Lower leg skin (tissue), 3 donors: ENCODE measurements at regions not wholly inside any gene's neighbourhood (a gene's known extent, or its start where the extent isn't known, plus 50 kb on each side); places are given as distances from the start of the nearest gene placed in this dataset.
"Not testable (repeated sequence)": the region's sequence is repeated elsewhere in the genome, so short reads cannot be mapped to it uniquely, and the experiment has no call there.

Experiments
- POLR2A ChIP-seq, 2 donors: fragments of 450-650 bp; IDR thresholded peaks; one replicate each; pipeline ENCODE4 v1.6.1; 2016 to 2017; ENCODE audit warnings: antibody characterized with exemption in 2 of 2, mild to moderate bottlenecking in 1 of 2, moderate library complexity in 1 of 2
- TF ChIP-seq, protein P1 (sequence below), 3 donors: fragments of 450-650 bp; IDR thresholded peaks; one replicate each; pipeline ENCODE4 v1.5.1; 2016; ENCODE audit warnings: antibody characterized with exemption in 3 of 3, mild to moderate bottlenecking in 3 of 3, moderate library complexity in 2 of 3

- TF ChIP-seq, protein P1, sequence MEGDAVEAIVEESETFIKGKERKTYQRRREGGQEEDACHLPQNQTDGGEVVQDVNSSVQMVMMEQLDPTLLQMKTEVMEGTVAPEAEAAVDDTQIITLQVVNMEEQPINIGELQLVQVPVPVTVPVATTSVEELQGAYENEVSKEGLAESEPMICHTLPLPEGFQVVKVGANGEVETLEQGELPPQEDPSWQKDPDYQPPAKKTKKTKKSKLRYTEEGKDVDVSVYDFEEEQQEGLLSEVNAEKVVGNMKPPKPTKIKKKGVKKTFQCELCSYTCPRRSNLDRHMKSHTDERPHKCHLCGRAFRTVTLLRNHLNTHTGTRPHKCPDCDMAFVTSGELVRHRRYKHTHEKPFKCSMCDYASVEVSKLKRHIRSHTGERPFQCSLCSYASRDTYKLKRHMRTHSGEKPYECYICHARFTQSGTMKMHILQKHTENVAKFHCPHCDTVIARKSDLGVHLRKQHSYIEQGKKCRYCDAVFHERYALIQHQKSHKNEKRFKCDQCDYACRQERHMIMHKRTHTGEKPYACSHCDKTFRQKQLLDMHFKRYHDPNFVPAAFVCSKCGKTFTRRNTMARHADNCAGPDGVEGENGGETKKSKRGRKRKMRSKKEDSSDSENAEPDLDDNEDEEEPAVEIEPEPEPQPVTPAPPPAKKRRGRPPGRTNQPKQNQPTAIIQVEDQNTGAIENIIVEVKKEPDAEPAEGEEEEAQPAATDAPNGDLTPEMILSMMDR (IDR thresholded peaks at IDR 0.05): not testable (repeated sequence)
- not testable (repeated sequence) for TF ChIP-seq POLR2A (IDR thresholded peaks at IDR 0.05)
Measured at GRCh38 chr1:148361427-148362215, 121.5 kb downstream of the PPIAL4G start.
